ENCODE measurements at regions not wholly inside any gene's neighbourhood (a gene's known extent, or its start where the extent isn't known, plus 50 kb on each side); places are given as distances from the start of the nearest gene placed in this dataset.
A peak's percentile ranks its signal among the peaks of the same experiment; 100 is the strongest.

GRCh38 chr5:152501294-152501693 lies 96.2 kb upstream of the NMUR2 start:
- Mint-ChIP-seq H3K27ac (no peak overlapping the region), H3K27me3 (ENCODE audit: insufficient read depth) (no peaks in the 10 kb centered on the region), H3K4me3 (no peak overlapping the region), H3K4me1 (peaks cover 3% of the 10 kb centered on the region), H3K36me3 (ENCODE audit: low read depth) (no peaks in the 10 kb centered on the region), H3K9me3 (peaks cover 1% of the 10 kb centered on the region)
- Histone ChIP-seq H3K36me3 (ENCODE audit: control insufficient read depth, insufficient read depth, low read length) (no peaks in the 10 kb centered on the region), H3K9ac (ENCODE audit: extremely low read depth, low read length, poor library complexity, severe bottlenecking) (no peak overlapping the region), H3K27me3 (ENCODE audit: control insufficient read depth, insufficient read depth, low read length, poor library complexity, severe bottlenecking) (no peaks in the 10 kb centered on the region), H3K9me3 (ENCODE audit: control insufficient read depth, low read length) (peaks cover 8% of the 10 kb centered on the region), H3K4me3 (ENCODE audit: low read length) (no peak overlapping the region), H3K27ac (ENCODE audit: low read depth, low read length) (no peak overlapping the region), H3K4me1 (ENCODE audit: control insufficient read depth, insufficient read depth, low read length) (no peaks in the 10 kb centered on the region)
- WGBS, 2 experiments (ENCODE audit: insufficient coverage in 1 of 2, insufficient read length in 1 of 2): 98 to 100% methylated on average over 1 to 2 of the region's 2 CpGs
- DNase-seq: no peak
- TF ChIP-seq CTCF (conservative IDR thresholded peaks at IDR 0.05): no peak

GRCh38 chr5:152503206-152503605 lies 98.1 kb upstream of the NMUR2 start:
- 71 to 88% methylated on average over 1 to 3 of the region's 3 CpGs for WGBS, 2 experiments (ENCODE audit: insufficient coverage in 1 of 2, insufficient read length in 1 of 2)
- DNase-seq: no peak

GRCh38 chr5:152505442-152506042 lies 100.5 kb upstream of the NMUR2 start:
- H3K27me3 ChIP-seq (ENCODE audit: control insufficient read depth, insufficient read depth, low read length, poor library complexity, severe bottlenecking): no peaks in the 10 kb centered on the region
- Mint-ChIP-seq H3K4me3 (no peak overlapping the region), H3K4me1 (peaks cover 1% of the 10 kb centered on the region), H3K27ac (no peak overlapping the region), H3K27me3 (ENCODE audit: insufficient read depth) (peaks cover 4% of the 10 kb centered on the region), H3K36me3 (ENCODE audit: low read depth) (no peaks in the 10 kb centered on the region), H3K9me3 (no peaks in the 10 kb centered on the region)
- no peak overlapping the region for H3K27ac ChIP-seq (ENCODE audit: low read depth, low read length)
- no peaks in the 10 kb centered on the region for H3K9me3 ChIP-seq (ENCODE audit: control insufficient read depth, low read length)
- no peaks in the 10 kb centered on the region for H3K4me1 ChIP-seq (ENCODE audit: control insufficient read depth, insufficient read depth, low read length)
- TF ChIP-seq CTCF (conservative IDR thresholded peaks at IDR 0.05): peak; percentile 83
- WGBS, 2 experiments (ENCODE audit: insufficient coverage in 1 of 2, insufficient read length in 1 of 2): 7 to 23% methylated on average over 3 to 8 of the region's 8 CpGs
- H3K4me3 ChIP-seq (ENCODE audit: low read length): no peak overlapping the region
- H3K9ac ChIP-seq (ENCODE audit: extremely low read depth, low read length, poor library complexity, severe bottlenecking): no peak overlapping the region
- DNase-seq: peak; percentile 83
- H3K36me3 ChIP-seq (ENCODE audit: control insufficient read depth, insufficient read depth, low read length): no peaks in the 10 kb centered on the region

More at GRCh38 chr5:152503206-152503605, 98.1 kb upstream of the NMUR2 start:
- Mint-ChIP-seq H3K9me3 (no peaks in the 10 kb centered on the region), H3K4me1 (peaks cover 3% of the 10 kb centered on the region), H3K27ac (no peak overlapping the region), H3K27me3 (ENCODE audit: insufficient read depth) (no peaks in the 10 kb centered on the region), H3K4me3 (no peak overlapping the region), H3K36me3 (ENCODE audit: low read depth) (no peaks in the 10 kb centered on the region)
- Histone ChIP-seq H3K9ac (ENCODE audit: extremely low read depth, low read length, poor library complexity, severe bottlenecking) (no peak overlapping the region), H3K4me1 (ENCODE audit: control insufficient read depth, insufficient read depth, low read length) (no peaks in the 10 kb centered on the region), H3K4me3 (ENCODE audit: low read length) (no peak overlapping the region), H3K9me3 (ENCODE audit: control insufficient read depth, low read length) (no peaks in the 10 kb centered on the region), H3K27ac (ENCODE audit: low read depth, low read length) (no peak overlapping the region), H3K36me3 (ENCODE audit: control insufficient read depth, insufficient read depth, low read length) (no peaks in the 10 kb centered on the region), H3K27me3 (ENCODE audit: control insufficient read depth, insufficient read depth, low read length, poor library complexity, severe bottlenecking) (no peaks in the 10 kb centered on the region)
- no peak for TF ChIP-seq CTCF (conservative IDR thresholded peaks at IDR 0.05)

Measured in endodermal cell (in vitro differentiated cells).